ENCODE measurements at regions not wholly inside any gene's neighbourhood (a gene's known extent, or its start where the extent isn't known, plus 50 kb on each side); places are given as distances from the start of the nearest gene placed in this dataset.

DNA sequence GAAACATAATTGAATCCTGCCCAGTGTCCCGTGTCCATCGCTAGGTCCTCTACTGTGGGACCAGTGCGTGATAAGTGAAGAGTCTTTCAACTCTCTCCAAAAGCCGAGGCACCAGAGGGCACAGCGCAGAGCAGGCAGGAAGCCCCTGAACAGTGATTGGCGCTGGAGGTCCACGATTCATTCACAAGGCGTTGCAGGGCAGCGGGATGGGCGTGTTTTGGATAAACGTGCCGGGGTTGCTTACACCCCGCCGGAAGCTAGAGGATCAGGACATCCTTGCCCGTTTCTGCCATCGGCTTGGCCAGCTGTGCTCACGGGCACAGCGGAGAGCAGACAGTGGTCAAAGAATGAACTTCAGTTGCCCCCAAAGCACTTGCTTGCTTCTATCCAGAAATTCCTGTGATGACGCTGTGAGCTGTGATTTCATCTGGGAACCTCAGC lies 86.0 kb upstream of the PFKP start:
- TF ChIP-seq FOXA2 (IDR thresholded peaks at IDR 0.05): no peak
- TF ChIP-seq JUND (IDR thresholded peaks at IDR 0.05): no peak
- no peak for TF ChIP-seq RAD21 (IDR thresholded peaks at IDR 0.05)
- TF ChIP-seq TAF1 (conservative IDR thresholded peaks at IDR 0.05): no peak
- no peak for TF ChIP-seq GABPA (IDR thresholded peaks at IDR 0.05 in 1 of 2, conservative IDR thresholded peaks at IDR 0.05 in 1 of 2)
- TF ChIP-seq, protein P1, sequence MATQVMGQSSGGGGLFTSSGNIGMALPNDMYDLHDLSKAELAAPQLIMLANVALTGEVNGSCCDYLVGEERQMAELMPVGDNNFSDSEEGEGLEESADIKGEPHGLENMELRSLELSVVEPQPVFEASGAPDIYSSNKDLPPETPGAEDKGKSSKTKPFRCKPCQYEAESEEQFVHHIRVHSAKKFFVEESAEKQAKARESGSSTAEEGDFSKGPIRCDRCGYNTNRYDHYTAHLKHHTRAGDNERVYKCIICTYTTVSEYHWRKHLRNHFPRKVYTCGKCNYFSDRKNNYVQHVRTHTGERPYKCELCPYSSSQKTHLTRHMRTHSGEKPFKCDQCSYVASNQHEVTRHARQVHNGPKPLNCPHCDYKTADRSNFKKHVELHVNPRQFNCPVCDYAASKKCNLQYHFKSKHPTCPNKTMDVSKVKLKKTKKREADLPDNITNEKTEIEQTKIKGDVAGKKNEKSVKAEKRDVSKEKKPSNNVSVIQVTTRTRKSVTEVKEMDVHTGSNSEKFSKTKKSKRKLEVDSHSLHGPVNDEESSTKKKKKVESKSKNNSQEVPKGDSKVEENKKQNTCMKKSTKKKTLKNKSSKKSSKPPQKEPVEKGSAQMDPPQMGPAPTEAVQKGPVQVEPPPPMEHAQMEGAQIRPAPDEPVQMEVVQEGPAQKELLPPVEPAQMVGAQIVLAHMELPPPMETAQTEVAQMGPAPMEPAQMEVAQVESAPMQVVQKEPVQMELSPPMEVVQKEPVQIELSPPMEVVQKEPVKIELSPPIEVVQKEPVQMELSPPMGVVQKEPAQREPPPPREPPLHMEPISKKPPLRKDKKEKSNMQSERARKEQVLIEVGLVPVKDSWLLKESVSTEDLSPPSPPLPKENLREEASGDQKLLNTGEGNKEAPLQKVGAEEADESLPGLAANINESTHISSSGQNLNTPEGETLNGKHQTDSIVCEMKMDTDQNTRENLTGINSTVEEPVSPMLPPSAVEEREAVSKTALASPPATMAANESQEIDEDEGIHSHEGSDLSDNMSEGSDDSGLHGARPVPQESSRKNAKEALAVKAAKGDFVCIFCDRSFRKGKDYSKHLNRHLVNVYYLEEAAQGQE (IDR thresholded peaks at IDR 0.05): no peak
- no peak for TF ChIP-seq NR2F2 (IDR thresholded peaks at IDR 0.05)
- TF ChIP-seq, protein P2, sequence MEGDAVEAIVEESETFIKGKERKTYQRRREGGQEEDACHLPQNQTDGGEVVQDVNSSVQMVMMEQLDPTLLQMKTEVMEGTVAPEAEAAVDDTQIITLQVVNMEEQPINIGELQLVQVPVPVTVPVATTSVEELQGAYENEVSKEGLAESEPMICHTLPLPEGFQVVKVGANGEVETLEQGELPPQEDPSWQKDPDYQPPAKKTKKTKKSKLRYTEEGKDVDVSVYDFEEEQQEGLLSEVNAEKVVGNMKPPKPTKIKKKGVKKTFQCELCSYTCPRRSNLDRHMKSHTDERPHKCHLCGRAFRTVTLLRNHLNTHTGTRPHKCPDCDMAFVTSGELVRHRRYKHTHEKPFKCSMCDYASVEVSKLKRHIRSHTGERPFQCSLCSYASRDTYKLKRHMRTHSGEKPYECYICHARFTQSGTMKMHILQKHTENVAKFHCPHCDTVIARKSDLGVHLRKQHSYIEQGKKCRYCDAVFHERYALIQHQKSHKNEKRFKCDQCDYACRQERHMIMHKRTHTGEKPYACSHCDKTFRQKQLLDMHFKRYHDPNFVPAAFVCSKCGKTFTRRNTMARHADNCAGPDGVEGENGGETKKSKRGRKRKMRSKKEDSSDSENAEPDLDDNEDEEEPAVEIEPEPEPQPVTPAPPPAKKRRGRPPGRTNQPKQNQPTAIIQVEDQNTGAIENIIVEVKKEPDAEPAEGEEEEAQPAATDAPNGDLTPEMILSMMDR (IDR thresholded peaks at IDR 0.05; ENCODE audit: low read depth, low read length, missing input control): no peak
- no peak for TF ChIP-seq EGR1 (IDR thresholded peaks at IDR 0.05; ENCODE audit: low read depth in 2 of 2)
- no peak for TF ChIP-seq HNF4A (conservative IDR thresholded peaks at IDR 0.05)
- no peak for TF ChIP-seq RXRA (IDR thresholded peaks at IDR 0.05)
- no peak for TF ChIP-seq SP1 (IDR thresholded peaks at IDR 0.05)
- no peaks in the 10 kb centered on the region for H3K9me3 ChIP-seq (ENCODE audit: control insufficient read depth in 4 of 4, low read length in 3 of 4)
- 86% methylated on average over 19 of the region's 19 CpGs for WGBS
- H3K4me3 ChIP-seq (ENCODE audit: low read depth in 1 of 3, low read length in 3 of 3): no peak overlapping the region
- no peak overlapping the region for H3K27ac ChIP-seq (ENCODE audit: low read depth in 1 of 2, low read length in 2 of 2)
- H3K4me1 ChIP-seq (ENCODE audit: control insufficient read depth in 4 of 4, insufficient read depth in 4 of 4, low read length in 3 of 4): no peaks in the 10 kb centered on the region
- no peaks in the 10 kb centered on the region for H3K36me3 ChIP-seq (ENCODE audit: control insufficient read depth in 4 of 4, insufficient read depth in 3 of 4, low read depth in 1 of 4, low read length in 3 of 4)
- DNase-seq (ENCODE audit: low spot score): no peak
- no peak overlapping the region for H3K9ac ChIP-seq (ENCODE audit: low read depth in 1 of 2, low read length in 2 of 2)
- H3K27me3 ChIP-seq (ENCODE audit: control insufficient read depth in 4 of 4, insufficient read depth in 4 of 4, low read length in 3 of 4): peaks cover 0 to 6% (median 4%) of the 10 kb centered on the region in 4 donors

DNA sequence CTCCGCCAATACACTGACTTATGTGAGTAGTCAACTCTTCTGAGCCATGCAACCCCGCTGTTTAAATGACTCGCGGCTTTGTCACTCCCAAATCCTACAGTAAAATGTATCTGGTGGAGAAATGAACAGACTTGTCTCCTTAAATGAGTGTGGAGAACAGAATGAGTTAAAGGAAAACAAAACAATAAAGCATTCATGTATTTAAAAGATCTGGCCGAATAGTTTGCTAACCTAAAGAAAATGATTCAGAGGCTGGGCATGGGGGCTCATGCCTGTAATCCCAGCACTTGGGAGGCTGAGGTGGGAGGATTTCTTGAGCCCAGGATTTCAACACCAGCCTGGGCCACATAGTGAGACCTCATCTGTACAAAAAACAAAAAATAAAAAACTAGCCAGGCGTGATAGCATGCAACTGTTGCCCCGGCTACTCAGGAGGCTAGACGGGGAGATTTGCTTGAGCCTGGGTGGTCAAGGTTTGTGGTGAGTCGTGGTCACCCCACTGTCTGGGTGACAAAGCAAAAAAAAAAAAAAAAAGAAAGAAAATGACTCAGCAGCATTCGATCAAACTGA lies 86.5 kb upstream of the PFKP start:
- no peaks in the 10 kb centered on the region for H3K9me3 ChIP-seq (ENCODE audit: control insufficient read depth in 4 of 4, low read length in 3 of 4)
- H3K27ac ChIP-seq (ENCODE audit: low read depth in 1 of 2, low read length in 2 of 2): no peak overlapping the region
- no peak overlapping the region for H3K4me3 ChIP-seq (ENCODE audit: low read depth in 1 of 3, low read length in 3 of 3)
- no peak for TF ChIP-seq RXRA (IDR thresholded peaks at IDR 0.05)
- TF ChIP-seq RAD21 (IDR thresholded peaks at IDR 0.05): no peak
- H3K4me1 ChIP-seq (ENCODE audit: control insufficient read depth in 4 of 4, insufficient read depth in 4 of 4, low read length in 3 of 4): no peaks in the 10 kb centered on the region
- no peaks in the 10 kb centered on the region for H3K36me3 ChIP-seq (ENCODE audit: control insufficient read depth in 4 of 4, insufficient read depth in 3 of 4, low read depth in 1 of 4, low read length in 3 of 4)
- no peak for DNase-seq (ENCODE audit: low spot score)
- no peak overlapping the region for H3K9ac ChIP-seq (ENCODE audit: low read depth in 1 of 2, low read length in 2 of 2)
- WGBS: 81% methylated on average over 10 of the region's 10 CpGs
- H3K27me3 ChIP-seq (ENCODE audit: control insufficient read depth in 4 of 4, insufficient read depth in 4 of 4, low read length in 3 of 4): peaks cover 0 to 6% (median 3%) of the 10 kb centered on the region in 4 donors

DNA sequence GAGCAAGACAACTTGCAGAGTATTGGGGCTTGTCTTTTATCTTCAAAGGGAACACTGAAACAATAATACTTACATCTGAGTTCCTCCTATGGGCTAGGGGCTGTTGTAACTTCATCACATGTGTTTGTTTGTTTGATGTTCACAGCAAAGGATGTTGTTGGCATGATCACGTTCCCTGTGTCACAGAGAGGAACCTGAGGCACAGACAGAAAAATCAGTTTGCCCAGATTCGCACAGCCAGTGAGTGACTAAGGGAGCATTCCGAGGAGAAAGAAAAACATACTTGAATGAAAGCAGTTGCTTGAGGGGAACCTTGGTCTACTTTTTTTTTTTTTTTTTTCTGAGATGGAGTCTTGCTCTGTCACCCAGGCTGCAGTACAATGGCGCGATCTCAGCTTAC lies 87.2 kb upstream of the PFKP start:
- no peak overlapping the region for H3K9ac ChIP-seq (ENCODE audit: low read depth in 1 of 2, low read length in 2 of 2)
- H3K4me3 ChIP-seq (ENCODE audit: low read depth in 1 of 3, low read length in 3 of 3): no peak overlapping the region
- no peak for DNase-seq (ENCODE audit: low spot score)
- H3K4me1 ChIP-seq (ENCODE audit: control insufficient read depth in 4 of 4, insufficient read depth in 4 of 4, low read length in 3 of 4): no peaks in the 10 kb centered on the region
- no peaks in the 10 kb centered on the region for H3K9me3 ChIP-seq (ENCODE audit: control insufficient read depth in 4 of 4, low read length in 3 of 4)
- H3K36me3 ChIP-seq (ENCODE audit: control insufficient read depth in 4 of 4, insufficient read depth in 3 of 4, low read depth in 1 of 4, low read length in 3 of 4): no peaks in the 10 kb centered on the region
- peaks cover 0 to 3% (median 1%) of the 10 kb centered on the region in 4 donors for H3K27me3 ChIP-seq (ENCODE audit: control insufficient read depth in 4 of 4, insufficient read depth in 4 of 4, low read length in 3 of 4)
- 89% methylated on average over 5 of the region's 5 CpGs for WGBS
- no peak overlapping the region for H3K27ac ChIP-seq (ENCODE audit: low read depth in 1 of 2, low read length in 2 of 2)
- no peak for TF ChIP-seq RAD21 (IDR thresholded peaks at IDR 0.05)
- TF ChIP-seq NR2F2 (IDR thresholded peaks at IDR 0.05): no peak
